HS-5 (cell line): ENCODE measurements at regions not wholly inside any gene's neighbourhood (a gene's known extent, or its start where the extent isn't known, plus 50 kb on each side); places are given as distances from the start of the nearest gene placed in this dataset.
A peak's percentile ranks its signal among the peaks of the same experiment; 100 is the strongest.
"Not testable (repeated sequence)": the region's sequence is repeated elsewhere in the genome, so short reads cannot be mapped to it uniquely, and the experiment has no call there.

Experiments used
- DNase-seq: peaks from one replicate; pipeline ENCODE4 v3.0.0-alpha.2; 2012; ENCODE audit warnings: low read depth

DNA sequence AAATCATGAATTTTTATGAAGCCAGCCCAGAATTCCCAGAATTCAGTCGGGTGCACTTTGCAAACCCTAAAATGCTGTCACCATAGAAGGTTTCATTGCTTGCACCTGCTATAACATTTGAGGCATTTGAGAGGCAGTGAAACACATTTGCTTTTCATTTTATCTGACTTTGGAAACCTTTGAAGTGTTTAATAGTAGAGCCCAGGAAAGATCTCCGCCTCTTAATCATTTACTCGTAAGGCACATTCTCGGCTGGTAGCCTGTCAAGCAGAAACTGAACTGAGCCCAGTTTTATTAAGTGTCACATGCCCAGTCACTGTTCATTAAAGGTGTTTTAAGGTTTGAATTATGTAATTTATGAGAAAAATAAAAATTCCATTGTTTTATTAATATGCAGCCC, 247.6 kb downstream of the EMX2 start:
- DNase-seq, result no peak

DNA sequence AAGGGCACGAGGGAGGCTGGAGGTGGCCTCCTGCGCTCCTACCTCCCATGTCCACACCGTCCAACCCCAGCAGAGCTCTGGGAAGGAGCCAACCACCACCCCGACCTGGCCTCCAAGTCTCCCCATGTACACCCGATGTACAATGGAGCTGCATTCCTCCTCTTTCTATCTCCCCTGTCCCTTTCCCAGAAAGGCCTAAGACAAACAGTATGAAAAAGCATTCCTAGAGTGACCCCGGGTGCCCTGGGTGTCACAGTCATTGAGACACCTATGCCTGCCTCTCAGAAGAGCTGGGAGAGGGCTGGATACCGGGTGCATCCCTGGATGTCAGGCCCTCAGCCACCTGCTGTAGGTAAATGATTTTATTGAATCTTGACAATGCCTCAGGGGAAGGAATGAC, 248.1 kb downstream of the EMX2 start:
- DNase-seq, result no peak

DNA sequence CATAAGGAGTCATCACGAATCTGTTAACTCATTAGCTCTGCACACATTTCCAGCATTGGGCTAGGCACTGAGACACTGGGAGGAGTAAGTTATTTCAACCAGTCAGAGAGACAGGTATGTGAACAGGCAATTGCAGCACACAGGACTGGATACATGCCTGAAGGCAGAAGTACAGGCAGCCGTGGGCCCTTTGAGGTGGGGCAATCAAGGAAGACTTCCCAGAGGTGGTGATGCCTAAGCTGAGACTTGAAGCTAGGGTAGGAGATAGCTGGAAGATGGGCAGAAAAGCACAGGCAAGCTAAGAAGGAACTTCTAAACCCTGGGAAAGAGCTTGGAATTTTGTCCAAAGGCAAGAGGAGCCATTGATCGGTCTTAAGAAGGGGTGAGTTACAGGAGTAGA, 249.7 kb downstream of the EMX2 start:
- no peak for DNase-seq

DNA sequence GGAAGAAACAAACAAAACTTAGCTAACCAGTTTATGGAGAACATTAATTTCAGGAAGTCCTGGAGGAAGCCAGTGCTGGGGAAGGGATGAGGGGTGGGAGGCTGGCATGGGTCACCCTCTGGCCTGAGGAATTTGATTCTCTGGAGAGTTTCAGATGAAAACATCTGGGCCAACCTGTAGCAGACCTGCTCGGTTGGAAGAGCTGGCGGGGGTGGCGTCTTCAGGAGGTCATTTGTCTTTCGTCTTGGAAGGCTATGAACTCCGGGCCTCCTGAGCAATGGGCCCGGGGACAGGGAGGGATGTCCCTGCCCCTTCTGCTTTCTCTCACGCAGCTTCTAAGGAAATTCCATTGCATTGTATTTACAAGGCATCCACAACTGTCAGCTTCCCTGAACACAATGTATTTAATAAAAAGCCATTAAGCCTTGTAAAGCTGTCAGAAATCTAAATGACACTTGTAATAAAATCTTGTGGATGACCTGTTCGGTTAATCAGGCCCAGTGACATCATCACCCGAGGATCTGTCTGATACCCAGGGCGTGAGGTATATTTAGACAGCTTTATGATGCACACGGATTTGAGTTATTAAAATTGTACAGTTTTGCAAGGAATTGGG, 250.5 kb downstream of the RAB11FIP2 start:
- DNase-seq, result no peak

DNA sequence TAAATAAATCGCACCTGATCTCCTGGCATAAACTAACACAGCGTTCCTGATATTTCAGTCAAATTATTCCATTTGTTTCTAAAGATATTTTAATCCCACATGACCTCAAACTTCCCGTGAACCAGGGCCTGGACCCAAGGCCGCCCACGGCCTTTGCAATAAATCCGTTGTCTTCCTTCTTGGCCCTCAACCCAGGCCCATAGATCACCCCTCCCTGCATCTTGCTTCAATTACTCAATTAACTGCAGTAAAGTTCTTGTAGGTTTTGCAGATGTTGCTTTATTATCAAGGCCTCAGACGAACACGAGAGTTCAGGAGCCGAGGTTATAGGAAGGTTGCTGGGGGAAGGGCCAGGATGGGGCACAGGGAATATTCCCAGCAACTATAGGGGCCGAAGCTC, 249.4 kb downstream of the RAB11FIP2 start:
- no peak for DNase-seq

DNA sequence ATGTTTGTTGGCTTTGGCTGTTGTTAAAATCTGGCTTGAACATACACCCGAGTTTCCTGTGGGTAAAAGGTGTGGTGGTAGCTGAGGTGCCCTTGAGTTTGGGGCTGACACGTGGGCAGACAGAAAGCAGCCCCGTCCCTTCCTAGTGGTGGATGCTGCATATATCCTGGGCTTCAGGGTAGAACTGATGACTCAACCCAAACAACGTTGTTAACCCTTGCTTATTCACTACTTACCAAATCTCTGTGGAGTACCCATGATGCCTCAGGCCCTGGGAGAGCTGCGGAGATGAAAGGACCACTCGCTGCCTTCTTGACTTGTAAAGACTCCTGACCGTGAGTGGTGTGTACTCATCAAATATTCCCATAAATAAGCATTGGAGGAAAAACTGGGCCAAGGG, 245.1 kb downstream of the RAB11FIP2 start:
- DNase-seq, result no peak

DNA sequence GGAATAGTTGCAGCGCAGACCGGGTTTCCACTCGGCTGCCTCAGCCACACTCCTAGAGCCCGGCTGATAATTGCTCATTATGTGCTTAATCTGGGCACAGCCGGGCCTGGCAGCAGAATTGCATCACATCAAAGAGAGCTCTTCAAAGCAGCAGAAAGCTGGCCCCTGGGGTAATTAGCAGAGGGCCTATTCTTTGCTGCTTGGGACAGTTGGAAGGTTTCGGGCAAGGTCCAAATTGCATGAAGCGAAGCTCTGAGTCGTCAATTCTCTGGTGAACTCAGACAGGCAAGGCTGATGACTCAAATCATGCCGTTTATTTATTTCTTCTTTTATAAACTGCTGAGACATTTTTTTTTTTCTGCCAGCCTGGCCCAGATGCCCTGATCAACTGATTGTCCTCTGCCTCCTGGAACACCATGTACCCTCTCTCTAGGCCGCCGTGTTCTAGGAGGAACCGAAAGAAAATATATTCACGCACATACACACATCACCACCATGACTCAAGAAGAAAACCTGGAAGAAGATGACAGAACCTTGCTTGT, 242.2 kb downstream of the RAB11FIP2 start:
- no peak for DNase-seq

DNA sequence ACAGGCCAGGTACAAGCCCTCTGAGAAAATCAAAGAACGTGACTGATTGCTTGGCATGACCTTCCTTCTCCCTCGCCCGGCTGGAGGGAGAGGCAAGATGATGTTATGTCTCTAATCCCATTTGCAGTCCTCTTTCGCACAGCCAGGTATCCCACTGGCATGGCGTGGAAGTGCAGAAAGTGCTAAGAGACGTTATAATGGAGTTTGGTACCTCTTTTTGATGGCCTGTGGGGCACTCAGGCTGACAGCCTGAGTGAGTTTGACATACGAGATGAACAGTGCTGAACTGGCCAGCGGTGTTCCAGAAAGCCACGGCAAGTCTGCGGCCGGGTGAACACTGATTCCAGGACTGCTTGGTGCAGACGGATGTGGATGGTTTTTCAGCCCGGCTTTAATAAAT, 241.6 kb downstream of the RAB11FIP2 start:
- DNase-seq, result no peak

DNA sequence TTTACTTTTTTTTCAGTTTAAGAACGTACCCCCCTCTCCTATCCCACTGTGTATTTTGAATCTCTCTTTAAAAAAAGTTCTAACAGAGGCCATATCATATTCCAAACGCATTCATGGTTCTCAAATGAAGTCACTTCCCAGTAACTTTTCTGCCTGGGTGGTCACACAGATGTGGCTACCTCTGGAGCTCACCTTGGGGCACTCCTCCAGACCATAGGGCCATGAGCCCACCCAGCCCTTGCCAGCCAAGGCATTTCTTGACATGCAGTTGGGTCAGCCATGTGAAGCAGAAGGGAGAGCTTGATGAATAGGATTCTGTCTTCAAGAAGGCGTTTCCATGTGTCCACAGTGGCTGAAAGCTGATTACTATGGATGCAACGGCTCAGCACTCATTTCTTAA, 239.3 kb downstream of the RAB11FIP2 start:
- no peak for DNase-seq

DNA sequence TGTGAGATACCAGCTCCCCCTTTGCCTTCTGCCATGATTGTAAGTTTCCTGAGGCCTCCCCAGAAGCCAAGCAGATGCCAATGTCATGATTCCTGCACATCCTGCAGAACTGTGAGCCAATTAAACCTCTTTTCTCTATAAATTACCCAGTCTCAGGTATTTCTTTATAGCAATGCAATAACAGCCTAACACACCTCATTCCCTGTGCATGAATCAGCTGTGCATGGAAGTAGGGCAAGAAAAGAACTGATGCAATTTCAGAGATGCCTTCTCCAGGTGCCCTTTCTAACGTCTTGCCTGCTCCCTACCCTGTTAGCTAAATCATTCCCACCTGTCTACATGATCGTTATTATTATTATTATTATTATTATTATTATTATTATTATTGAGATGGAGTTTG, 230.9 kb downstream of the RAB11FIP2 start:
- not testable (repeated sequence) for DNase-seq

DNA sequence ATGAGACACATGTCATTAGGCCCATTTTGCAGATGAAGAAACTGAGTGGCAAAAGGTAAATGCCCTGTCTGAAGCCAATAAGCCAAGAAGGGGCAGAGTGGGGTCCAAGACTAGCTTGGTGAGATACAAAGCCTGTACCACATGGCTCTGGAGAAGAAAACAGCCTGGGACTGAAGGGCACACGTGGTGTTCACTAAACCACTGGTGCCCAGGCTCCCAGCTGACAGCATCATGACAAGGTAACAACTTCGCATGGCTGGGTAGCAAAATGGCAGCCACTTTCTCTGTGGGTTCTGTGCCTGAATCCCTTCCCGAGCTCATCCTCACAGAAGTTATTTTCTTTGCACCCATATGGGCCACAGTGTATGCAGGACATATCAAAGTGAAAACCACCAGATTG, 229.6 kb downstream of the RAB11FIP2 start:
- DNase-seq, result no peak

DNA sequence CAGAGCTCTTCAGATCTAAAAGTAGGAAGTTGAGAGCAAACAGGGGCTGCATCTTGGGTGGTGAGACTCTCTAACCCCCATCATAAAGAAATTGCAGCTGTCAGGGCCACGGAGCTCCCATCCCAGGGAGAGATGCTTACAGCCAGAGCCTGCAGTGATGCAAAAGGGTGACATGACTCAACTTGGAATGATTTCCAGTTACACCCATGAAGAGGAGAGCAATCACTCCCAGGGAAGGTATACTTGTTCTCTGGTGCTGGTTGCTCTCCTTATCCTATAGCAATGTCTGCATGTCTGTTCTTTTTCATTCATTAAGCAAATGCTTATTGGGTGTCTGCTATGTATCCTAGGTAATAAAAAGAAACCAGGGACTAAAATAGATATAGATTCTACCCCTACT, 228.0 kb downstream of the RAB11FIP2 start:
- DNase-seq, result no peak

DNA sequence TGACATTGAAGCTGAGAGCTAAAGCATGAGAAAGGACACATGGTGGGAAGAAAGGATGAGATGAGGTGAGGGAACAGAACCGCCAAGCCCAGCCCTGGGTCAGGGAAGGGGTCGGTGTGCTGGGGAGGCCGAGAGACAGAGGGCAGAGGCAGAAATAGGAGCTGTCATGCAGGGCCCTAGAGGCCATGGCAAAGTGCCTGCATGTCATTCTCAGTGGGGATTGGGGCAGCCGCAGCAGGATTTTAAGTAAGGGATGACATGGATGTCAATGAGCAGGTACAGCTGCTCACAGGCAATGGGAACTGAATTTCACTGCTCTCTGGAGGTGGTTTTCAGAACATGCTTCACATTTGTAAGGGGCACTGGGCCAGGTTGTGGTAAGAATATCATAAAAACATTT, 227.4 kb downstream of the RAB11FIP2 start:
- no peak for DNase-seq

DNA sequence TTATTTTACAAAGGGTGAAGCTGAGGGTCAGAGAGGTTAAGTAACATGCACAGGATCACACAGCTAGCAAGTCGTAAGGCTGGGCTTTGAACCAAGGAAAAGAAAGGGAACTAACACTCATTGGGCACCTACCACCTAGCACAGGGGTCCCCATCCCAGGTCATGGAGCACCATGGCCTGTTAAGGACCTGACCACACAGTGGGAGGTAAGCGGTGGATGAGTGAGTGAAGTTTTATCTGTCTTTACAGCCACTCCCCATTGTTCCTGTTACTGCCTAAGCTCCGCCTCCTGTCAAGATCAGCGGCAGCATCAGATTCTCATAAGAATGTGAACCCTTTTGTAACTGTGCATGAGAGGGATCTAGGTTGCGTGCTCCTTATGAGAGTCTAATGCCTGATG, 222.8 kb downstream of the RAB11FIP2 start:
- DNase-seq, result no peak

DNA sequence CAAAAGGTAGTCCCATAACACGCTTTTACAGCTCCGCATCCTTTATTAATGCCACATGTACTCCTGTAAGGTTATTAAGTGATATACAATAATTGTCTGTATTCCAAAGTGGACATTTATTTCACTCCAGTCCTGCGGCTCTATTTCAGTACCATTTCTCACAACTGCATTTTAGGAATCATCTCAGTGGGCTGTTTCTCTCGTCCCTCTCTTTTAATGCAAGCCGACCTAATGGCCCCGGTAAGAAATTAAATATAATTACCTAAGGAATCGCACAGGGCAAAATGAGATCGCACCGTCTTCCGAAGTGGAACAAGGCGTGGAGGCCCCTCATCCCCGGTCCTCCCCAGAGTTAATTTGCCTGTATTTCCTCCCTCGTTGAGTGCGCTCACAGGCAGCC, 216.5 kb downstream of the RAB11FIP2 start:
- no peak for DNase-seq

DNA sequence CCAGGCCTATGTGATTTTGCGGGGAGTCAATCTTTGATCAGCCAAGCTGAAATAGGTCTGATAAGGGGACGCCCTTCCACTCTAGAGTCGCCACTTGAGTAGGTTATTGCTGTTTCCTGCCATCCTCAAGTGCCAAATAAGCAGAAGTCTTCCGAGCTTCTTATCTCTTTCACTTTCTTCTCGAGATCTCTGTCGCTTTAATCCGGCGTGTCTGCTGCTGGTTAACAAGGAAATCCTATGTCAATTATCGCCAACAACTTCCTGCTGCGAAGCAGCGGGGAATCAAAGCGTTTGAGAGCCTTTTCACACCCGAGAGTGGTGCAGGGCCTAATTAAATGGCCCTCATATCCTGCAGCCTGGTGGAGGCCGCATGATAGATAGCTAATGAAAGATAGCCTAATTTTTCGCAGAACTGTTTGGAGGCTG, 215.9 kb downstream of the RAB11FIP2 start:
- no peak for DNase-seq

DNA sequence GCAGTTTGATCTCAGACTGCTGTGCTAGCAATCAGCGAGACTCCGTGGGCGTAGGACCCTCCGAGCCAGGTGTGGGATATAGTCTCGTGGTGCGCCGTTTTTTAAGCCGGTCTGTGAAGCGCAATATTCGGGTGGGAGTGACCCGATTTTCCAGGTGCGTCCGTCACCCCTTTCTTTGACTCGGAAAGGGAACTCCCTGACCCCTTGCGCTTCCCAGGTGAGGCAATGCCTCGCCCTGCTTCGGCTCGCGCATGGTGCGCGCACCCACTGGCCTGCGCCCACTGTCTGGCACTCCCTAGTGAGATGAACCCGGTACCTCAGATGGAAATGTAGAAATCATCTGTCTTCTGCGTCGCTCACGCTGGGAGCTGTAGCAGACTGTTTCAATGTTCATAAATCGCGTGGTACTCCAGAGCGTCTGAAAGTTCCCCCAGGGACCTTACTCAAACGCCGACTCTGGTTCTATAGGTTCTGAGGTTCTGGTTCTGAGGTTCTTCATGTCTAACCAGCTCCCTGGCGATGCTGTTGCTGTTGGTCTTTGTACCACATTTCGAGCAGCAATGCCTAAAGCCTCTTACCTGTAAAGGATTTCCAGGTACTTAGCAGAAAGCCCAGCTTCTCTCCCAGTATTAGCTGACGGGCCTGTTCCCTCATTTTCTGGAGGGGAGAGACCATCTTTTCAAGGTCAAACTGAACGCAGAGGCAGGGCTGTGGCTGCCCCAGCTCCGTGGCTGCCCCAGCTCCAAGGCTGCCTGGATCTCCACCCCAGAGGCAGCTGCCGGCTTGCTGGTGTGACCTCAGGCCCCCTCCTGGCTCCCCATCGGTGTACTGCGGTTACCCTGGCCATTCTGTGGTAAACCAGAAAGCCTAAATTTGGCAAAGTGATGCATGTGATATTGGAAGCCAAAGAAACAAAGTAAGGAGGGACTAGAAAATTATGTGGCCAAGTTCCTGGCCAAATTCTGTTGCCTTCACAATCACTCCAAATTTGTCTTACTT, 207.9 kb downstream of the RAB11FIP2 start:
- DNase-seq, result not testable (repeated sequence)

DNA sequence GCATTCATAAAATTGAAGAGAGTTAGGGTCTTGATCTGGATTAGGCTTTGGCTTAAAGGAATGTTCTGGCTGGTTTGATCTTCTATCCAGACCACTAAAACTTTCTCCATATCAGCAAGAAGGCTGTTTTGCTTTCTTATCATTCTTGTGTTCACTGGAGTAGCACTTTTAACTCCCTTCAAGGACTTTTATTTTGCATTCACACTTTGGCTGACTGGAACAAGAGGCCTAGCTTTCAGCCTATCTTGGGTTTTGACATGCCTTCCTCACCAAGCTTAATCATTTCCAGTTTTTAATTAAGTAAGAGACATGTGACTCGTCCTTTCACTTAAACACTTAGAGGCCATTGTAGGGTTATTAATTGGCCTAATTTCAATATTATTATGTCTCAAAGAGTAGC, 190.3 kb downstream of the RAB11FIP2 start:
- not testable (repeated sequence) for DNase-seq

DNA sequence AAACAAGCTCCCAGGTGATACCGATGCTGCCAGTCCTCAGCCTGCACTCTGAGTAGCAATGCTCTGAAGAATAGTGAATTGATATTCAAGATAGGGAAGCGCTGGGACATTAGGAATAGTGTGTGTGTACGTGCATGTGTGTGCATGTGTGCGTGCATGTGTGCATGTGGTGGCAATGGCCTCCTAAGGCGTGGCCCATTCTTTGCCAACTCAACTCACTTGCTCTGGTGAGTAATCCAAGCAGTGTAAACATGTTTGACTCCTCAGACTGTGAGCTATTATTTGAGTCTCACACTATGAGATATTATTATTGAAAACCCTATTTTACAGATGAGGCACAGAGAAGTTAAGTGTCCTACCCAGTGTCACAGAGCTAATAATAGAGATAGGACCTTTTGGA, 186.6 kb downstream of the RAB11FIP2 start:
- no peak for DNase-seq

DNA sequence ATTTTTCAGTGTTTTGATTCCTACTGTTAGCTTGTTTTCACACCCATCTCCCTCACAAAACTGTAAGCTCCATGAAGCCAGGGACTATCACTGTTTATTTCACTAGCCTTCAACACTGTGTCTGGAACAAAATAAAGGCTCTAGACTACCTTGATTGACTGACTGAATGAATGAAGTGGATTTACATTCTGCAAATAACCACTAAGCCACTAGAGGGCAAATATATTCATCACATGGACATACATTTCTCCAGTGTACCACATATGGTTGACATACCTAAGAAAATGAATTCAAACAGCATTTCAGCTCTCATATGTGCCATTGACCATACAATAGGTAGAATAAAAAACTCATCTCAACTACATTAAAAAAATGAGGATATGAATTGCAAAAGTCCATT, 185.9 kb downstream of the RAB11FIP2 start:
- DNase-seq, result peak; percentile 9

DNA sequence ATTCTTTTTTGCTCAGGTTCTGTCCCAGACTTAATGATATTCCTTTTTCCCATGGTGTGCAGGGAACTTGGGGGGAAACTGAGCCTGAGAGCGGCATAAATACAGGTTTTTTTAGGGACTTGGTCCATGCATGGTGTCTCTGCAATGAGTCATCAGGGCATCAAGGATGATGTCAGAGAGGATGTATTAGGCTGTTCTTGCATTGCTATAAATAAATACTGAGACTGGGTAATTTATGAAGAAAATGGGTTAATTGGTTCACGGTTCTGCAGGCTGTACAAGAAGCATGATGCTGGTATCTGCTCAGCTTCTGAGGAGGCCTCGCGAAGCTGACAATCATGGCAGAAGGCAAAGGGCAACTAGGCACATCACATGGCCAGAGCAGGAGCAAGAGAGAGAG, 185.4 kb downstream of the RAB11FIP2 start:
- DNase-seq, result no peak

DNA sequence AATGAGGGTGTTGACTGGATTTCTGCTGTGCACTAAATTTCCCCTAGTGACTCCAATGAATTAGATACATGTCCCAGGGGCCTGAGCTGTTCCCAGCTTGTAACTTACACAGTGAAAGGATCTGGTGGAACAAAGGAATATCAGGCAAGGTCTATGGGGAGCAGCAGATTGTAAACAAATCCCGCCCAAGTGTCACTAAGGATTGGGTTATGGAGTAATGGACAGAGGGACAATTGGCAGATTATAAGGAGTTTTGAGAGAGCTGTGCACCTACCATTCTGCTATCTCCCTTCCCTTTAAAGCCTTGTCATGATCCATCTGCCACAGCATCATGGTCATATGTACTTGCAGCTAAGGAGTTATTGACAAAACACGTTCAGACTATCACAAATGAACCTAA, 183.0 kb downstream of the RAB11FIP2 start:
- DNase-seq, result no peak

DNA sequence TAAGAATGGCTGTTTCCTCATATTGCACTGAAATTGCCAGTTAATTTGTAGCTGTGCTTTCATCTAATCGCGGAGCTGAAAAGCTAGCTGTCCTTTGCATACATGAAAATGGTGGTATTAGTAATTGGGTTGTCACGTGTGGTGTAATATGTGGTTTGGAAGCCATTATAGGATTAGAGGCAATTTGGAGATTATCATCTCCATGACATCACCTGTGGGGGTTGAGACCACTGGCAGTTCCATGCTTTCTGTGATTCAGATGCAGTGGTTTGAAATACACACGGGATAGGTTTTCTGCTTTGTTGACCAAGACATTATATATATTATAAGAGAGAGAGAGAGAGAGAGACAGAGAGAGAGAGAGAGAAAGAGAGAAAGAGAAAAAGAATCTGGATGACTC, 180.8 kb downstream of the RAB11FIP2 start:
- no peak for DNase-seq
